ENCODE measurements at regions not wholly inside any gene's neighbourhood (a gene's known extent, or its start where the extent isn't known, plus 50 kb on each side); places are given as distances from the start of the nearest gene placed in this dataset.

GRCh38 chr18:71625556-71626090 lies 918.5 kb downstream of the CBLN2 start:
- no peaks in the 10 kb centered on the region for H3K27me3 ChIP-seq

GRCh38 chr18:71598374-71598773 lies 945.8 kb downstream of the CBLN2 start:
- no peaks in the 10 kb centered on the region for H3K36me3 ChIP-seq (replicated peaks in 1 of 2; ENCODE audit: insufficient read depth in 1 of 2, low read depth in 2 of 2)
- ATAC-seq = no peak
- TF ChIP-seq CTCF (IDR thresholded peaks at IDR 0.05) (no peak), POLR2A (IDR thresholded peaks at IDR 0.05) (no peak)
- intact Hi-C loops (cut with DNase I) = no loop called here
- no peaks in the 10 kb centered on the region for H3K27me3 ChIP-seq
- no peak overlapping the region for H3K27ac ChIP-seq
- H3K4me1 ChIP-seq = no peaks in the 10 kb centered on the region
- WGBS, 2 donors = 8 to 24% methylated on average over 1 of the region's 1 CpG
- no peak for DNase-seq
- H3K4me3 ChIP-seq = no peak overlapping the region
- no peaks in the 10 kb centered on the region for H3K9me3 ChIP-seq

More at GRCh38 chr18:71625556-71626090, 918.5 kb downstream of the CBLN2 start:
- H3K4me3 ChIP-seq = no peak overlapping the region
- H3K9me3 ChIP-seq = no peaks in the 10 kb centered on the region
- ATAC-seq (no peak), DNase-seq (no peak)
- no peak for TF ChIP-seq CTCF (IDR thresholded peaks at IDR 0.05)
- no peak for TF ChIP-seq POLR2A (IDR thresholded peaks at IDR 0.05)
- no peaks in the 10 kb centered on the region for H3K4me1 ChIP-seq
- H3K27ac ChIP-seq = no peak overlapping the region
- no peaks in the 10 kb centered on the region for H3K36me3 ChIP-seq (replicated peaks in 1 of 2; ENCODE audit: insufficient read depth in 1 of 2, low read depth in 2 of 2)
- WGBS, 2 donors = 62 to 83% methylated on average over 1 of the region's 1 CpG
- intact Hi-C loops (cut with DNase I) = no loop called here

GRCh38 chr18:71597219-71597618 lies 946.9 kb downstream of the CBLN2 start:
- 9 to 13% methylated on average over 1 of the region's 1 CpG for WGBS, 2 donors
- intact Hi-C loops (cut with DNase I) = no loop called here
- no peaks in the 10 kb centered on the region for H3K4me1 ChIP-seq
- no peak overlapping the region for H3K27ac ChIP-seq
- H3K27me3 ChIP-seq = no peaks in the 10 kb centered on the region
- no peaks in the 10 kb centered on the region for H3K36me3 ChIP-seq (replicated peaks in 1 of 2; ENCODE audit: insufficient read depth in 1 of 2, low read depth in 2 of 2)
- ATAC-seq (no peak), DNase-seq (no peak)
- H3K9me3 ChIP-seq = no peaks in the 10 kb centered on the region
- H3K4me3 ChIP-seq = no peak overlapping the region
- TF ChIP-seq CTCF (IDR thresholded peaks at IDR 0.05) (no peak), POLR2A (IDR thresholded peaks at IDR 0.05) (no peak)

- no peaks in the 10 kb centered on the region for H3K27me3 ChIP-seq
- no peak overlapping the region for H3K4me3 ChIP-seq
- DNase-seq (no peak), ATAC-seq (no peak)
- 70 to 81% methylated on average over 4 of the region's 4 CpGs for WGBS, 2 donors
- intact Hi-C loops (cut with DNase I) = no loop called here
- no peak overlapping the region for H3K27ac ChIP-seq
- H3K4me1 ChIP-seq = no peaks in the 10 kb centered on the region
- no peaks in the 10 kb centered on the region for H3K36me3 ChIP-seq (replicated peaks in 1 of 2; ENCODE audit: insufficient read depth in 1 of 2, low read depth in 2 of 2)
- TF ChIP-seq POLR2A (IDR thresholded peaks at IDR 0.05) (no peak), CTCF (IDR thresholded peaks at IDR 0.05) (no peak)
- H3K9me3 ChIP-seq = peaks cover 0 to 4% (median 0%) of the 10 kb centered on the region in 3 donors
These were observed 960.9 kb downstream of the CBLN2 start for GRCh38 chr18:71583252-71583651.

- no peaks in the 10 kb centered on the region for H3K4me1 ChIP-seq
- no peak for ATAC-seq
- intact Hi-C loops (cut with DNase I) = no loop called here
- no peaks in the 10 kb centered on the region for H3K9me3 ChIP-seq
- no peaks in the 10 kb centered on the region for H3K36me3 ChIP-seq (replicated peaks in 1 of 2; ENCODE audit: insufficient read depth in 1 of 2, low read depth in 2 of 2)
- no peak for TF ChIP-seq CTCF (IDR thresholded peaks at IDR 0.05)
- no peak for TF ChIP-seq POLR2A (IDR thresholded peaks at IDR 0.05)
- H3K27me3 ChIP-seq = no peaks in the 10 kb centered on the region
- H3K4me3 ChIP-seq = no peak overlapping the region
- no peak for DNase-seq
- H3K27ac ChIP-seq = no peak overlapping the region
- WGBS, 2 donors = 48 to 59% methylated on average over 2 of the region's 2 CpGs
These were observed 989.5 kb downstream of the CBLN2 start for GRCh38 chr18:71554686-71555085.
